ENCODE measurements at regions not wholly inside any gene's neighbourhood (a gene's known extent, or its start where the extent isn't known, plus 50 kb on each side); places are given as distances from the start of the nearest gene placed in this dataset.
A peak's percentile ranks its signal among the peaks of the same experiment; 100 is the strongest.

DNA sequence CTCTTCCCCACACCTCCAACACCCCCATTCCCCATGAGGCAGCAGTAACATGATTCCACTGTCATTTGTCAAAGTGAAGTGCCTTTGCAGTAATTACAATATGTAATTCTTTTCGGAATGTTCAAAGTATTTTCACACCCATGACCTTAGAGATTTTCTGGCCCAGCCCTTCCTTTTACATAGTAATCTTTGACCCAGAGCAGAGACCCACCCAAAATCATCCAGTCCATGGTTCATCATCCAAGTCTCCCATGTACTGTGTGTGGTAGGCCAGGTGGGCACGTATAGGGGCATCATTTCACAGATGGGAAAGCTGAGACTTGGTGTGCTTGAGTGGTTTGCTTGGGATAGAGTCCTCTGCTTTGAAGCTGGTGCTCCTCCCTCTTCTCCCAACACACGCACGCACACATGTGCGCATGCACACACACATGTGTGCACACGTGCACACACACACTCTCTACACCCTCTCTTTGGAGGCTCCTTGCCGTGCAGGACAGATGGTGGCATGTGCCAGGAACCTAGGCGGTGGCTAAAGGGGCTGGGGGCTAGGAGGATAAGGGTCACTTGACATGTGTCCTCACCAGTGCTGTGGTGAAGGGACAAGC, 284.7 kb upstream of the ROPN1 start:
- DNase-seq (ENCODE audit: low spot score), result no peak

DNA sequence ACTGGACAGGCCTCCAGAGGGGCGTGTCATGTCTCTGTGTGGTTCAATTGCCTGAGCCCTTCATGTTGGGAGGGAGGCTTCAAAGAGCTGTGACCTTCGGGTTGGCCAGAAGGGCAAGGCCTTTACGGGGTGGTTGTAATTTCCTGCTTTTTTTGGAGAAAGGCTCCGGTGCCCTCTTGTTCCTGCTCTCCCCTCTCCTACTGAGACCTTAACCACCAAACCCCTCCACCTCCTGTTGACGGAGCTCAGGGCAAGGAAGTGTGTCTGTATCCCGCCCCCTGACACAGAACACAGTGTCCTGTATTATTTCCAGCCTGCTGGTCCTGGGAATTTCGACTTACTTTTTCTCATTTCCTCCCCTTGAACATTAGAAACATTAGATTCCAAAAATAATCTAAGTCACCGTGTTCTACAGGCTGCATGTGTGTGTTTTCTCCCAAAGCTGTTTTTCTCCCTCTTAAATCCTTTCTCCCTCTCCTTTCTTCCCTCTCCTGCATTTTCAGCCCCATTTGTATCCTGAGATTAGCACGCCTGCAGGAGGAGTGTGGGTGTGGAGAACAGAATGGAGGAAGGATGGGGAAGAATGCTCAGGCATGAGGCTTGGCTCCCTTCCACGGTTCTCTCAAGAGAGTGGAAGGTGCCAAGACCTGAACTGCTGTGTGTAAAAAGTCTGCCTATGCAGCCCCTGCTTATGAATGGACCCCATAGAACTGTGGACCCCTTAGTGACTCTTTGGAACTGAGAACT, 285.4 kb upstream of the ROPN1 start:
- DNase-seq (ENCODE audit: low spot score), result no peak

DNA sequence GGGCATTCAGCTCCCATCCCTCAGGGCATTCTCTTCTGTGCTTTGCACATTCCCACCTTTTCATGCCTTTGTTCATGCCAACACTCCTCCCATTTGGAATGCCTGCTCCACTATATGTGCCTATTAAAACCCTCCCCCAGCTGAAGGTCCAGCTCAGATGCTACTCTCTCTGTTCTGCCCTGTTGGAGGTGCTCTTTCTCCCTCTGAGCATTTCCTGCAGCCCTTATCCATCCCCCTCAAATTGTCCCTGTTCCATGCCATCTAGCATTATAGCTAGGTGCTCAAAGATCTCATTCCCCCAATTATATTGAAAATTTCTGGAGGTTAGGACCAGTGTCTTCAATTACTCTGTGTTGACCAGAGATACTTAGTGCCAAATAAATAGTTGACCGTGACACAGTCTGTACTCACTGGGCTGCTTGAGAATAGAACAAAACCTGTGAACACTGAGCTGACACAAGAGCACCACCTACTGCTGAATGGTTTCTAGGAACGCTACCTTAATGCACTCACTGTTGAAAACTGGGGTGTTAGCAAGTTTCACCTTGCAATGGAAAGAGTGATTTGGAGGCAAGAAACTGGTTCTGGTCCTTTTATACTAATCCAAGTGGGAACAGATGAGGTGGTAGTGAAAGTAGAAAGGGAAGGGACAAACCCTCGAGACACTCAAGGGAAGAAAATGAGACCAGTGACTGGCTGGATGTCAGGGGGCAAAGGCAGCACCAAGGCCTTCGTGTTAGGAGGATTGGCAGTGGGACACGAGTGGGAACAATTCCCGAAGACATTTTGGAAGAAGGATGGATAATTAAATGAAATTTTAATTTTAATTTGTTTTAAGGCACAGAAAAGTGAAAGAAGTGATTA, 289.8 kb upstream of the ROPN1 start:
- DNase-seq (ENCODE audit: low spot score), result no peak

DNA sequence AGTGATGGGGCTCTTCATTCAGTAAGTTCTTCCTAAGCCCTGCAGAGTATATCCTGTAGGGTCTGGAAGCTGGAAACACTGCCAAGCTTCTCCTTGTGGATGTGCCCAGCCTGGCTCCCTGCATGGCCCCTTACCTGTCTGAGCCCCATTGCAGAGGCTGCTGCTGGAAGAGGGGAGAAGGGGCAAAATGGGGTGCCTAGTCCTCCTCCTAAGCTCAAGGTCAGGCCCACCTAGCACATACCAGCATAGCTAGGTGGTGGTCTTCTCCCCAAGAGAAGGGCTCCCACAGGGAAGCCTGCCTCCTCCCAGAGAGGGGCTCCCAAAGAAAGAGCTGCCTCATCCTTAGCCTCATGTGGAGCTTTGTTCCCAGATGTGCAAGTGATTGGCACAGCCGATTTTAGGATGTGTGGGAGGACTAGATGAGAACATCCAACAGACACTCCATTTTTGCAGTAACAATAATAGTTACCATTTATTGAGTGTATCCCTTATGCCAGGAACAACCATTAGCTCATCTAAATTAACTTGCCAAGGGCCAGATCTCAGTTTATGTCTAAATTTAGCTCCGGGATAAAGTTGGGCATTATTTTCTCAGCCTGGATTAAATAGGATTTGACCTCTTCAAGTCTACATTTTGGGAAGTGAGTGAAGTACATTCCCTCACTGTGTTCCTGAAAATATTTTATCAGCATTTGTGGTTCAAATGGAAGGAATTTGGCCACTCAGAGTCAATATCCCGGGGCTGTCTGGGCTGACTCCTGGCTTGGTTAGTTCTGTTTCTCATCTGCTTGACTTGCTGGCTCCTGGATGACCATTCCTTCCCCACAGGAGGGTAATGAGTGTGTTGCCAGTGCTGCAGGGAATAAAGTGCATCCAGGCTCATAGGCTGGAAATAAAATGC, 291.1 kb upstream of the ROPN1 start:
- DNase-seq (ENCODE audit: low spot score), result no peak

DNA sequence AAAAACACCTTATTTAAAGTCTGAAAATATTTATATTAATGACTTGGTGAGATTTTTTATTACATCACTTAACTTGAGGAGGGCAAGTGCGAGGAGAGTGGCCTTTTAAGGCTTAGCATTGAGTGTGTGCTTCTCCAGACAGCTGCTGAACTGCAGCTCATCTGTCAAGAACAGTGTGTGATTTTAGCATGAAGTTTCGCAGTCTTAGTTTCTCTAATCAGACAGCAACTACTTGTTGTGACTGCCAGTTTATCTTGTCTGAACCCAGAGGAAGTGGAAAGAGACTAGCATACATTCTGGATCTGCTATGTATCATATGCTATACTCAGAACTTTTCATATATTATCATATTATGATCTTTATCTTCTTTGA, 291.7 kb upstream of the ROPN1 start:
- DNase-seq (ENCODE audit: low spot score), result no peak

DNA sequence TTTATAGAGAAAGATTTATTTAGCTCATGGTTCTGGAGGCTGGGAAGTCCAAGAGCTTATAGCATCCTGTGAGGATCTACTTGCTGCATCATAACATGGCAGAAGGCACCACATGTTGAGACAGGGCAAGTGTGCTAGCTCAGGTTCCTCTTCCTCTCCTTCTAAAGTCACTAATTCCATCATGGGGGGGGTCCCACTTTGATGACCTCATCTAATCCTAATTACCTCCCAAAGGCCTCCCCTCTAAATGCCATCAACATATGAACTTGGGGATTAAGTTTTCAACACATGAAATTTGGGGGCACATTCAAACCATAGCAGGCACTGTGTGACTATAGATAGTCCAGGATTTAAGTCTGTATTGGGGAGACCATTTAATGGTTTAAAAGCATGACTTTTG, 297.1 kb upstream of the ROPN1 start:
- DNase-seq (ENCODE audit: low spot score), result no peak

DNA sequence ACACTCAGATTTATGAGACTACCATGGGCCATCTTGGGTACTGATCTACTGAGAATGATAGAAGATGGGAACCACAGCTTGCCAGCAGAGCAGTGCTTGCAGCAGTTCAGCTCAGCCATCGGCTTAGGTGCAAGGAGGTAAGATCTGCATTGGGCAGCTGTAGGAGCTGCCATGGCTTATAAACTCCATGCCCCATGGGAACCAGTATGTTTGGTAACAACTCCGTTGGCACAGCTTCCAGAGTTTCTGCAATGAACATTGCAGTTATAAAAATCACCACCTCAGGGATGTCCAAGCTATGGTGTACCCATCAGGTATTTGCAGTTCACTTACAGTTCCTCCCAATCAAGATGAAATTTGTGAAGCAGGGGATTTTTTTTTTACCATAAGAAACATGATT, 299.1 kb upstream of the ROPN1 start:
- no peak for DNase-seq (ENCODE audit: low spot score)

DNA sequence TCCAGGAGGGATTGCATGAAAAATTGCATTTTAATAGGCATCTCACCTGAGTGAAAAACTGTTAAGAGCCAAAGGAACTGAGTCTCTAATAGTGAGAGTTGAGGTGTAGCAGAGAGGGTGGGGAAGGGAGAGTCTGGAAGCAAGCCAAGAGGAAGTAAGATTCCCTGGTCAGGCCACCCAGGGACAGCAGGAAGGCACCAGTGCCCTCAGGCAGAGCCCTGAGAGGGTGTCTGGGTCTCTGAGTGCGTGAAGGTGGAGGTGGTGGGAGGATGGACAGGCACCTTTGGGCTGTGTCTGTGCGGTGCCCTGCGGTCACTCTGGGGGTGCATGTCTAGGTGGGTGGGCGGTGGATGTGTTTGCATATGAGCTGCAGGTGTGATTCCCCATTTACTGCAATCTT, 300.4 kb upstream of the ROPN1 start:
- no peak for DNase-seq (ENCODE audit: low spot score)

DNA sequence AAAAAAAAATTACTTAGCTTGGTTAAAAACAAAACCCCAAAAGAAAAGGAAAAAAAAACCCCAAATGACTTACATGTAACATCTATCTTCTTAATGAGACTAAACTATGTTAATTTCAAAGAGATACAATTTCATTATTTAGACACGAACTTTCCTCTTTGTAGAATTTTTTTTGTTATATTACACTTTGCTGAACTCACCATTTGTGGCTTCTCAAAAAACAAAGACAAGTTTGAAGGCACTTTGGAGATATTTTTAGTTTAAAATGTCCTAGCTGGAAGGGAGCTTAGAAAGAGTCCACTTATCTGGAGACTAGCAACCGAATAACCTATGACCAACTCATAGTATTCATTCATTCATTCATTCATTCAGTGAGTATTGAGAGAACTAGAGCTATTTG, 301.7 kb upstream of the ROPN1 start:
- DNase-seq (ENCODE audit: low spot score), result no peak

DNA sequence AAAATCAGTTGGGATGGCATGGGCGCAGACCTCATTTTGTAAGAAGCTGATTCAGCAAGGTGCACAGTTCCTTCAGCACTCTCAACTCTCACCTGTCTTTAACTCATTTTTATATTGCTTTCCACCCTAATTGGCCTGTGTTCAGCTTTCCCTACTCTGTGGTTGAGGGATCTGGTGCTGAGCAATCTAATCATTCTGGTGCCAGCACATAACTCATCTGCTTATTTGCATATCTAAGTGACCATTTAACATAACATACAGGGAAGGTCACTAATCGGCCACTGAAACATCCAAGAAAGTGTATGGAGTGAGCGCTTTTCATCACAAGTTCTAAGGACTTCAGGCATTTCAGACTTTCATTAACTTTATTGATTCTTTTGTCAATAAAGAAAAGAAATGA, 303.4 kb upstream of the ROPN1 start:
- no peak for DNase-seq (ENCODE audit: low spot score)

DNA sequence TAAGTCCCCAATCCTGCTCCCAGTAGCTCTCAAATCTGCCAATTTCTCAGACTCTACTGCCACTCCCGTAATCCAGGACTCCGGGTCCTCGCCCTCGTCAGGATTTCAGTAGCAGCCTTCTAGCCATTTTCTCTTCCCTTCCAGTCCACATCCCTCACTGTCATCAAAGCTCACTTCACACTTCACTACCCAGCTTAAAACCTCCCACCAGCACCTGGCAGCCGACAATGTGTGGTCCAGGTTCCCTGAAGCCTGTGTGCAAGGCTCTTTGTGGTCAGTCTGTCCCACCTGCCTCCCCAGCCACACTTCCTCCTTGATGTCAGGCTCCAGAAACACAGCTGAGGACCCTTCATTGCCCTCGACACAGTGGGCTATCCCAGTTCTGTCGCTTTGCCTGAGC, 304.5 kb upstream of the ROPN1 start:
- no peak for DNase-seq (ENCODE audit: low spot score)

DNA sequence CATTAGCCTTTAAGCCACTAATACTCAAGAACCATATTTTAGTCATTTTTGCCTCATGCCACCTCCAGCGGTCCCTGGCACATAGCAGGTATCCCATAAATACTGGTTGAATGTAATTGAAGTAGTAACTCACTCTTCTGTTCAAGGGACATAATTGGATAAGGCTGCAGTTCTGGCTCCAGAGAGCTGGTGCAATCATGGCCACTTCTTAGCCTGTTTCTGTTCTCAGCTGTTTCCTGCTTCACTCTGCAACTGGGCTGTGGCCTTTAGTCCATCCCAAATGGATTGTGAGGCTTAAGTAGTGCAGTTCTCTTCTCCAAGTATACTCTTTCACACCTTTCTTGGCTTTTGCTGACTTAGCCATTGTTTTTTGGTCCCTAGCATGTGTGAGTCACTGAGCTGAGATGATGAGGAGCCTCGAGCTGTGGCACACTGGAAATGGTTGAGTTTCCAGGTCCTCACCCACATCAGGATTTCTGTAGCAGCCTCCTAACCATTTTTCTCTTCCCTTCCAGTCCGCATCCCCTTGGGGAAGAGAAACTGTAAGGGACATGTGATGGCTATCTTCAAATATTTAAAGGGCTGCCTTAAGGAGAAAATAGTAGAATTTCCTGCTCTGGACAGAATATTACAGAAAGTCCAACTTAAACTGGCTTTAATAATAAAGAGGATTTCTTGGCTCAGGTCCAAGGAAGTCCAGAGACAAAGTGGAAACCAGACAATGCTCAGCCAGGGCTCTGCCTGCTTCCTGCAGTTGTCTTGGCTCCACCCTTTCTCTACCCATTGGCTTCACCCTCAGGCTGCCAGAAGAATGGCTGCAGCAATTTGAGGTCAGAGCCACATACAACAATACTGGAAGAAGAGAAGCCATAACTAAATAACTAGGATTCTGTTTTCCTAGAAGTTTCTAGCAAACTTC, 305.4 kb upstream of the ROPN1 start:
- no peak for DNase-seq (ENCODE audit: low spot score)

DNA sequence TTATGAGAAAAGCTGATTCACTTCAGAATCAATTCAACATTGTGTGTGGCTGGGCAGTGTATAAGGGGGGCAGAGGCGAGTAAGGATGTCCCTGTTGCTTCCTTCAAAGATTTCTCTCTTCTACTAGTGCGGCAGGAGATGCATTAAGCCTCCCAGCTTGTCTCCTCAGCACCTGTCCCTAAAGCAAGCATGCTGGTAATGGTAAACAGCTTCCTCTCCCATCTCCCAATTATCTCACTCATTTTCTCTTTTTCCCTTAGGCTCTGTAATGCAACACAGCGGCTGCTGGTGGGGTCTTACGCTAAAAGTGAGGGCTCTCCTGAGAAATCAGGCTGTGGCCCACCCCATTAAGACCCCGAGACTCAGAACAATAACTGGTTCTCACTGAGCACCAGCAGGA, 306.4 kb upstream of the ROPN1 start:
- no peak for DNase-seq (ENCODE audit: low spot score)

DNA sequence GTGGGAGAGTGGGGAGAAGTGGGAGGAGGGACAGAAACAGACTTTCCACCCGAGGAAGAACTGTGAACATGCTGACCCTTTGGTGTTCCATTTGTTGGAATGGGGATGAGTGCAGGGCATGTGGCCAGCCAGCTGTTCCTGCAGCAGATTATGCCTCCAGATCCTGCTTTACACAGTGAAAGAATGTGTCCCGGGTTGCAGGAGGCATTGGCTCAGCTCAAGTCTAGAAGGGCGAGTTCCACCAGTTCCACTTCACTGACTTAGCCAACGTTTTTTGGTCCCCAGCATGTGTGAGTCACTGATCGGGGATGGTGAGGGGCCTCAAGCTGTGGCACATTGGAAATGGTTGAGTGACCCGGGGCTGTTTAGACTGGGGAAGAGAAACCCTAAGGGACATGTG, 307.0 kb upstream of the ROPN1 start:
- DNase-seq (ENCODE audit: low spot score), result peak; percentile 54

DNA sequence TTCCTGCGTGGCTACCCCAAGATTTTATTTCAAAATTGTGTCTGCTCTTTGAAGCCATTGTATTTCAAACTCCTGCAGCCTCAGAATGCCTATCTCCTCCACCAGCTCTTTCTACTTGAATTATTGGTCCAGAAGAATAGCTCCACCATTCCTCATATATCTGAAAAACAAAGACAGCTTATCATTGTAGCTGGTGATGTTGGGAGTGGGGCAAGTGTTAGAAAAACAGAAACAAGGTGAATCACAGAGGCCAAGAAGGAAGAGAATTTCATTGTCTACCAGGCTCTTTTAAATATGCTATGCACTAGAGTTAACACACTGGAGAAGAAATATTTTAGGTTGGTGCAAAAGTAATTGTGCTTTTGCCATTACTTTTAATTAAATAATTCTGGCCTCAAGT, 307.9 kb upstream of the ROPN1 start:
- no peak for DNase-seq (ENCODE audit: low spot score)

DNA sequence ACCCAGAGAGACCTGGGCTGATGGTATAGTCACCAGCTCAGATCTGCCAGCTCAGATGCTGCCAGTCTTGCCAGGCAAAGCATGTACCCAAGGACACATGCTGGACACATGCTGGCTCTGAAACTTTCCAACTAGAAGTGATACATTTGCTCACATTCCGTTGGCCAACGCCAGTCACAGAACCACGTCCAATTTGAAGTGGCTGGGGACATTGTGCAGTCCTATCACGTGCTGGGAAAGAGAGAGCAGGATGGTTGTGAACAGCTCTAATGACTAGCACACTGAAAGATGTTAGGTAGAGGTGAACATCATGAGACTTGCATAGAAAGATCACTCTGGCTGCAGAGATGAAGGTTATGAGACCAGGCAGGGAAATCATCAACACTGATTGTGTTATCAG, 308.5 kb upstream of the ROPN1 start:
- no peak for DNase-seq (ENCODE audit: low spot score)

DNA sequence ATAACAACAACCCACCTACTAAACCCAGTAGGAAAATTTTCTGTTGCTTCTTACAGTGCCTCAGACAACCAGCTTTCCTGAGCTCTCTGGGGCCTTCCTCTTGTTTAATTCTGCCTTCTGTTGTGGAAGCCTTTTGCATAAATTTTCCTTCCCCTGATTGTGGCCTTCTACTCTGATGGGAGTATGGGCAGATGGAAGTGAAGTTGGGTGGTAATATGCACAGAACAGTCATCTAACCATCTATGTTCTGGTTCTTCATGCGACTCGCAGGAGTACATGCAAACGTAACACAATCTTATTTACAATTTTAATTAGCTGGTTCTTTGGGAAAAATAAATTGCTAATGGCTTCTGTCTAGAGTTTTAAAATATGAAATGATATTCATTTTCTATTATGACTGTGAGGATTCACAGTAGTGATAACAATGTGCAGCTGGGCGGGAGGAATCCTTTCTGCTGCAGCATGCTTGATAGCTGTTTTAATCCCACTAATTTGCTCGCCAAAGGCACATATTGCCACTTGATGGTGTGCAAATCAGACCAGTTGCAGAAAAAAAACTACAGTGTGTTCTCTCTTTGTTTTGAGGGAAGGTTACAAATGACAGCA, 311.5 kb upstream of the ROPN1 start:
- DNase-seq (ENCODE audit: low spot score), result no peak

DNA sequence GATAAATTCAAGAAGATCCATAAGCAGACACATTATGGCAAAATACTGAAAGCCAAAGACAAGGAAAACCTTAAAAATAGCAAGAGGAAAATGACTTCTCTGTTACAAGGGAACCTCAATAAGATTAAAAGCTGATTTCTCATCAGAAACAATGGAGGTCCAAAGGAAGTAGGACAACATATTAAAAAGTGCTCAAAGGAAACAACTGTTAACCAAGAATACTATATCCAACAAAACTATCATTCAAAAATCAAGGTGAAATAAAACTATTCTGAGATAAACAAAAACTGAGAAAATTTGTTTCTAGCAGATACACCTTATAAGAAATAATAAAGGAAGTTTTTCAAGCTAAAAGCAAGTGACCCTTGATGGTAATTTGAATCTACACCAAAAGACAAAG, 314.7 kb upstream of the ROPN1 start:
- DNase-seq (ENCODE audit: low spot score), result no peak

DNA sequence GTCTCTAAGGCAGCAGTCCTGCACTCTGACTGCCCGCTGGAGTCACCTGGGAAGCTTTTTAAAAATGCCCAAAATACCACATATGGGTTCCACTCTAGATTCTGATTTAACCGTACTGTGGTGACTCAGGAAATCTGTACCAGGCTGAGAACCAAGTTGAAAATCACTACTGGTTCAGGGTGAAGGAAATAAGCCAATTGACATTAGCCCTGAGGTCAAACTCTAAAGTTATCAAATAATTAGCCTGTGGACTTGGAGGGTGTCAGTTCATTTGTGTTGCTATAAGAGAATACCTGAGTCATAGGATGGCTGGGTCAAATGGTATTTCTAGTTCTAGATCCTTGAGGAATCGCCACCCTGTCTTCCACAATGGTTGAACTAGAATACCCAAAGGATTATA, 321.7 kb upstream of the ROPN1 start:
- DNase-seq (ENCODE audit: low spot score), result no peak

DNA sequence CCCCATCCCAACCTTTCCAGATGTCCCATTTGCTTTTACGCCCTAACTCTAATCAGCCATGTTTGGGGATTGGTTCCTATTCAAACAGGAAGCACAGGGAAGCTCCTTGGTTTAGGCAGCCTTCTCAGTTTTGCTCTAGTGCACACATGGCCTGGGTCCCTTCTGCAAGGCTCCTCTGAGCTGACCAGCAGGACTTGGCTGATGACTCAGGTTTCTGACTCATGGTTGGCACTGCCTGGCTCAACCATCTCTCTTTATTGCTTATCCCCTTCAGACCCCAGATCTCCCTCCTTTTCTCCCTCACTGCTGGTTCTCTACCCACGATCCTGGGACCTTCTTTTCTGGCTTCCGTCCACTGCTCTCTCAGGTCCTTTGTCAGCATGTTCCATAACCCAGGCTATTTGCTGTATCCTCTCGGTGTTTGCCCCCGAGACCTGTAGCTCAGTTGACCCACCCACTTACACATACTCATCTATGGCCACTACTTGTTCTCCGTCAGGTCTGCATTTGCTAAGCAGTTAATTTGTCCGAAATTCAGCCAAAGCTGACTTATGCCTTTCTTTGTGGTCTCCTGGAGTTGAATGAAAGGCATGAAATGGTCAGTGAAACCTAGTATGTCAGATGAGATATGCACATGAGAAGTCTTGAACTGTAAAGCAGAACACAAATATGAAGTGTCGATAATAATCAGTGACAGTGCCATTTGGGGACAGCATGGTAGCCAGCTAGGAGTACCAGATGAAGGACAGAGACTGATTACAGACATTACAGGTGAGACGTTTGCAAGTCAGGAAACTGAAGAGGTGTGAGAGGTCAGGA, 323.5 kb upstream of the ROPN1 start:
- no peak for DNase-seq (ENCODE audit: low spot score)
